Stimulated activated CD8-positive, alpha-beta memory T cell treated with anti-CD3 and anti-CD28 coated beads, Interleukin-2, amount 100 ng/mL, for 1 hour (primary cell): ENCODE measurements at regions not wholly inside any gene's neighbourhood (a gene's known extent, or its start where the extent isn't known, plus 50 kb on each side); places are given as distances from the start of the nearest gene placed in this dataset.
"Not testable (repeated sequence)": the region's sequence is repeated elsewhere in the genome, so short reads cannot be mapped to it uniquely, and the experiment has no call there.

Source experiments
- DNase-seq, 2 donors: peaks; one replicate each; pipeline ENCODE4 v3.0.0-alpha.2; 2020; ENCODE audit warnings: low read depth in 2 of 2

DNA sequence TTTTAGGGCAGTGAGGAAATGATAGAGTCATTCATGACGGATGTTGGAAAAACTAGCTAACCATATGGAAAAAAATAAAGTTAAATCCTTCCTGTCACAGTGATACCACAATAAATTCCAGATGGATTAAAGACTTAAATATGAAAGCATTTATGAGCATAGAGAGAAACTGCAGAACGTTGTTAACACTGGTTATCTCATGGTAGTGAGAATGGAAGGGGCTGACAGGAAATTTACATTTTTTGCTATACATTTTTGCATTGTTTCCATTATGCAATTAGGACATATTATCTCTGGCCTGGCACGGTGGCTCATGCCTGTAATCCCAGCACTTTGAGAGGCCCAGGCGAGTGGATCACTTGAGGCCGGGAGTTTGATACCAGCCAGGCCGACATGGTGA is 130.5 kb upstream of the VOPP1 start:
- DNase-seq = not testable (repeated sequence)

DNA sequence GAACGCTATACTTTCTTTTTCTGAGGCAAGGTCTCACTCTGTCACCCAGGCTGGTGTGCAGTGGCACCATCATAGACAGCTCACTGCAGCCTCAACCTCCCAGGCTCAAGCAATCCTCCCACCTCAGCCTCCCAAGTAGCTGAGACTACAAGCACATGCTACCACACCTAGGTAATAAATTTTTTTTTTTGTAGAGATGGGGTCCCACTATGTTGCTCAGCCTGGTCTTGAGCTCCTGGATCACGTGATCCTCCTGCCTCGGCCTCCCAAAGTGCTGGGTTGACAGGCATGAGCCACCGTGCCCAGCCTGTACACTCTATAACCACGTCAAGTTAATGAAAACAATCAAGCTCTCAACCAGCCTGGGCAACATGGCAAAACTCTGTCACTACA is 127.1 kb upstream of the VOPP1 start:
- not testable (repeated sequence) for DNase-seq

DNA sequence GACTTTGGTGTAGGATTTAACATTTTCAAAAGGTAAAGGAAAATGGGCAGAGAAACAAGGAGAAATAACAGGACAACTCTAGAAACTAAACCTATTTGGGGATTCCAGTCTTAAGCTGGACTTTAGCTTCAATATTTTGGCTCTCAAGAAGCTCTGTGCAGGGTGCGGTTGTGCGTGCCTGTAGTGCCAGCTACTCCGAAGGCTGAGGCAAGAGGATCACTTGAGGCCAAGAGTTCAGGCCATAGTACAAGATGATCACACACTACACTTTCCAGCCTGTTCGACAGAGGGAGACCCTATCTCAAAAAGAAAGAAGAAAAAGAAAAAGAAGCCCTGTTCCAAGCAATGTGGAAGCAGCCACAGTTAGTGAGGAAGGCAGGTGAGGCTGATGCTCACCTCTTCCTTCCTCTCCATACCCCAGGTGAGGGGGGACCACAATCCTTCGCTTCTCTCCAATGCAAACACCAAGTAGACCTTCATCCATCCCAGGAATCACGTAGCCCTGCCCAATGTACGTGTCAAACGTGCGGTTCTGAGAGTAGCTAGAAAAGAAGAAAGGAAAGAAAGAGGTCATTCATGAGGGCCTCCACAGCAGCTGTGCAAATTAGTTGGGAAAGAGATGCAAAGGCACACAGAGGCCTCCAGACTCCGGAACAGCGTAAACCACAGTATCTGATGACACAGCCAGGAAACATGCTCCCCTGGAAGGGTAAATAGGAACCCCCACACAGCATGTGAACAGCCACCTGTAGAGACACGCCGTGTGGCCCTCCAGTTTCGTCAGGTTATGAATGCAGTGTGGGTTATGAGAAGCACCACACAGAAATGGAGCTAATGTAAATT is 126.5 kb upstream of the VOPP1 start:
- not testable (repeated sequence) for DNase-seq

DNA sequence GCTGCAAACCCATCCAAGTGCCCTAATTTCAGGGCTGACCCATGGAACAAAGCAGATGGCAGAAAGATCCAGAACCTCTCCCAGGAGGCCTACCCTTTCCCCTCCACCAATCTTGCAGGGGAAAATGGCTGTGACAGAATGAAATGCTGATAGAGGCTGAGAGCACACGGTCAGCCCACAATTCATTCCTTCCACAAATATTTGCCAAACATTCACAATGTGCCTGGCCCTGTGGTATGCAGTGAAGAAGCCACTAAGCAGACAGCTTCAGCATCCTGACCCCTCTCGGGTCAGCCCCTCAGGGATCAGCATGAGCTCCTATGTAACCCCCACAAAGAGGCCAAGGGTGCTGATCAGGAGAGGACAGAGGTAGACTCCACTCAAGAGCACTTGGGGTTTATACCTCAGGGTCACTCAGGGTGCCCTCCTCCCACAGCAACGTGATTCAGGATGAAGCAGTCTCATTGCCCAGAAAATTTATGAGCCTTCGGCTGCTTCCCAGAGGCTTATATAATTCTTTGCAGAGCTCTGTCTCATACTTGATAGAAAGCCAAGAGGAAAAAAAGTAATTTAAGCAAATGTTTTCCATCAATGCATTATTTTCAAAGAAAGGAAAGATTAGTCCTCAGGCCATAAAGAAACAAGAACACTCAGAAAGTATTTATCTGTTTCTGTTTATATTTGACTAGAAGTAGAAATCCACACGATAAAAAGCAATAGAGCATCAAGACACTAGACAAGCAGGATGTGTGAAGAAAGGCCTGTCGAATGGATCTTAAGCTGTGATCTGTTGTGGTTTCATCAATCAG is 123.8 kb upstream of the VOPP1 start:
- not testable (repeated sequence) for DNase-seq

DNA sequence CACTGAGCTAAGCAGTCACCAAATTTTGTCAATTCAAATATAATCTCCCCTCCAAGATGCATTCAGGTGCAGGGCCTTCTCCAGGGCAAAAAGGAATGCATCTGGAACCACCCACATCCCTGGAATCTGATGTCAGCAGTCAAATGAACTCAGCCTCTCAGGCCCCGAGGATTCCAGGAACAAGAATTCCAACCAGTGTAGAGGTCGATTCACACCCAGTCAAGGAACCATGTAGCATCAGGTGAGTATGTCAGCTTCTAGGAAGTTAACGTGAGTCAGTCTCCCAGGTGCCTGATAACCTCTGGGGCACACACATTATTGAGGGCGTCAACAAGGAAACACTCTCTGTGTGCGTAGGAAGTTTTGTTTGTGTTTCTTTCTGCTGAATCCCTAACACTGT is 122.2 kb upstream of the VOPP1 start:
- DNase-seq = not testable (repeated sequence)

DNA sequence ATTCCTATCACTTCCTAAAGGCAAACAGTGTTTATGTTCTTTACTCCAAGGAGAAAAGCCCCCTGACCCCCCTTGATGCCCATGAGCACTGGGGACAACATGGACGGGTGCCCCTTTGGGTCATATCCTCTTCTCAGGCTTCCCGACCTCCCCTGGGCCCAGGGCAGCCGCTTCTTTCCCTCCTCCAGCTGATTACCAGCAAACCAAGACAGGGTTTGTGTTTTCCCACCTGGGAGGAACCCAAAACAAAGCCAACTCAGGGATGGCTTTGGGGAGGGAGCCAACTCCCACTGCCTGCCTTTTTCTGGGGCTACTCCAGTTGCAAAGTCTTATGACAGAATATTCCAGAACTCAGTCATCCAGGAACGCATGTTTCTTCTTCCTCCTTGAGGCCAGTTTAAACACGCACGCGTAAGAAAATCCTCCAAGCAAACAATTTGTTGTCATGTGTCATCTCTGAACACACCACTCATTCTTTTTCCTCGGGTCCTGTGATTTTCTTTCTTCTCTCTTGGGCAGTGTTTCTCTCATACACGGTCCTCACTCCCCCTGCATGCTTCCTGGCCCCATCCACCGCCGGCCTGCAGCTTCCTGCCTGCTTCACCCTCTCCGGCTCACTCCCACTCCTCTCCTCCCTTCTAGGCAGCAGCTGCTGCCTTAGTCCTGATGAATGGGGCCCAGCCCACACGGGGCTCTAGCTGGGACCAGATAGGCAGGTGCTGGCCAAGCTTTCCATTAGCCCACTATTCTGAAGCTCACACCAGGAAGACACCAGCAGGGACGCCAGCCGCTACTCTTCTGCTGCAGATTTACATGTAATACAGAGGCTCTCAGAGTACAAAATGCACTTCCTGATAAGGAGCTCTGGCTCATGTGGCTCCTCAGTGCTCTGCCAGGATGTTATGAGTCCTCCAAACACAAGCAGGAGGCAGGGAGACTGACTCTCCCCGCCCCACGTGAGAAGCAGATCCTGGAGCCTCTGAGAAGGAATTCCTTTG is 116.7 kb upstream of the VOPP1 start:
- DNase-seq = not testable (repeated sequence)

DNA sequence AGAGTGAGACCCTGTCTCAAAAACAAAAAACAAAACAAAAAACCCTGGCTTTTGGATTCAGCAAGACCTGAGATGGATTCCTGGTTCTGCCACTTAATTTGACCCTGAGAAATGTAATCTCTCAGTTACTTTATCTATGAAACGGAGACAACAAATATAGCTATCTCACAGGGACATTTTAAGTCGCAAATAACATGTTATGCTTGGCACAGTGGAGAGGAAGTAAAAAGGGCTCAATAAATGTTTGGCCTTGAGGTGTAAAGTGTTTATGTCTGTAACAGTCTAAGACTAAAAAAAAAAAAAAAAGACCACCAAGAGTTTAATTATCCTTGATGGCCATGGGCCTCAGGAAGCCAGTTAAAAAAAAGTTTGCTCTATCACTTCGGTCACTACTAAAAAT is 116.0 kb upstream of the VOPP1 start:
- DNase-seq = not testable (repeated sequence)

DNA sequence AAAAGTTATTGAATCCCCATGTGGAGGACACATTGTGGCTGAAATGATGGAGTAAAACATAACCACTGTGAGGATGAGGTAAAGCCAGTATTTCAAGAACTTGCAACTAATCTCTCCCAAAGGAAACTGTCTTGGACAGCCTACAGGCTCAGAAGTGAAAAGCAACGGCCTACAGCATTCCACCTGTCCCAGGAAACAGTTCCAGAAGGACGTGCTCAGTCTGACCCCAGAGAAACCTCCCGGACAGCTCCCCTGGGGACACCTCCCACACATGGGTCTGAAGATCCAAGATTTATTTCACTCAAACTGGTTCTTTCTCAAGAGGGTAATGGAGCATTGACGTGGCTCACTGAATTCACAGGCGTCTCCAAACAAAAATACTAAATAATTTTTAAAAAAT is 115.0 kb upstream of the VOPP1 start:
- DNase-seq = not testable (repeated sequence)

DNA sequence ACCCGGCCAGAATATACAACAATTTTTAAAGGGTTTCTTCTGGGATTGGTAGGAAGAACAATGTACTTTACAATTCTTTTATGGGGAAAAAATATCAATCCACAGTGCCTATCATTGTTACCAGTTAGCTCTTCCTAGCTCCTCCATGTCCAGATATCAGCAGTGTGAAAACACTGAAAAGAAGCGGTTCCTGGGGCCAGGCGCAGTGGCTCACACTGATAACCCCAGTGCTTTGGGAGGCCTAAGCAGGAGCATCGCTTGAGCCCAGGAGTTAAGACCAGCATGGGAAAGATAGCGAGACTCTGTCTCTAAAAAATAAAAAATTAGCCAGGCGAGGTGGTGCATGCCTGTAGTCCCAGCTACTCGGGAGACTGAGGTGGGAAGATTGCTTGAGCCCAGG is 114.5 kb upstream of the VOPP1 start:
- DNase-seq = not testable (repeated sequence)

DNA sequence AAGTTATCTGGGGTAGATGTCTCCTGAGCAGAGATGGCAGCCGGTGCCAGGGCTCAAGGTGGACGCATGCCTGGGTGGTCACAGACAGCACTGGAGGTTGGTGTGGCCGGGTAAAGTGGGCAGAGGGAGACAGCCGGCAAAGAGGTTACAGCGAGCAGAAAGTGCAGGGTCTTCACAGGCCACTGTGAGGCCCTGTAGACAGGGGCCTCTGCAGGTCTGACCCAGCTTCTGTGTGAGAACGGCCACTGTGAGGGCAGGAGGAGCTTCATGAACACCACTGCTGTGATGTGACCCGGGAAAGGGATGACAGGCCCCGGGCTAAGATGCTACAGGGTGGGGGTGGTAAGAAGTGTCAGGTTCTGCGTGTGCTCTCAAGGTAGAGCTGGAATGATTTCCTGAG is 111.2 kb upstream of the VOPP1 start:
- not testable (repeated sequence) for DNase-seq

DNA sequence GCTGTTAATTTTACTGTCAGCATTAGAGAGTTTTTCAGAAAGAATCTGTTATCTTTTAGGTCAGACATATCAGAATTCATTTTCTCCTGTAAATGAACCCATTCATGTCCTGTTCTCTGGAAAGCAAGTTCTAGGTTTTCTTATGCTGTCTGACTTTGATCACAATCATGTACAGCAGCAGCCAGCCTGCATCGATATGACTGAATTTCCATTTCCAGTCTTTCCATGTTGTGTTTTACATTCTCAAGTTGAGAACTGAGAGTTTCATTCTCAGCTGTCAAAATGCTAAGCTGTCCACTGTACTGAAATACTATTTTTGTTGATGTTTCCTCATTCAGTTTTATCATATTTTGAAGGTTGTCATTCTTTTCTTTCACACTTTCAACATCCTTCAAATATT is 103.3 kb upstream of the VOPP1 start:
- not testable (repeated sequence) for DNase-seq

DNA sequence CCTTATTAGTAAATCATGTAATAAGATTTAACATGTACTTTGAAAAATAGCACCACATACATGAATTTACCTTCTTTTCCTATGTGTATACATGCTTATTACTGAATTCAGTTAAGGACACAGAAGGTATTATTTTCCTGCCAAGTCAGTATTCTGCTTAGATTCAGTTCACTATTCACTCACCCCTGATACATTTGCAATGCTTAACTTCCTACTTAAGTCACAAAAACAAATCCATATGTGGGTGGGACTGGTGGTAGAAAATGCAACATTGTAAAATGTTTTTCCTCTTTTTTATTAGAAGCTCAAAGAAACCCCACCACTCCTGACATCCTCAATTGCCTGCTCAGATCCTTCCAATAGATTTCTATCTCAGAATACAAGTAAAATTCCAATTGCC is 101.2 kb upstream of the VOPP1 start:
- DNase-seq = not testable (repeated sequence)

DNA sequence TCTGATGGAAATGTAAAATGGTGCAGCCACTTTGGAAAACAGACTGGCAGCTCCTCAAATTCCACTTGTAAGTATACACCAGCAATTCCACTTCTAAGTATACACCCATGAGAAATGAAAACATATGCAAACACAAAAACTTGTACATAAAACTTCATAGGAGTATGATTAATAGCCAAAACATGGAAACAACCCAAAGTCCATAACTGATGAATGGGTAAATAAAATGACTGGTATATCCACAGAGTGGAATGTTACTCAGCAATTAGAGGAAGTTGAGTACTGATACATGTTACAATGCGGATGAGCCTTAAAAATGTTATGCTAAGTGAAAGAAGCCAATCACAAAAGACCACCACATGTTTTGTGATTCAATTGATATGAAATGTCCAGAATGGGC is 99.8 kb upstream of the VOPP1 start:
- not testable (repeated sequence) for DNase-seq

DNA sequence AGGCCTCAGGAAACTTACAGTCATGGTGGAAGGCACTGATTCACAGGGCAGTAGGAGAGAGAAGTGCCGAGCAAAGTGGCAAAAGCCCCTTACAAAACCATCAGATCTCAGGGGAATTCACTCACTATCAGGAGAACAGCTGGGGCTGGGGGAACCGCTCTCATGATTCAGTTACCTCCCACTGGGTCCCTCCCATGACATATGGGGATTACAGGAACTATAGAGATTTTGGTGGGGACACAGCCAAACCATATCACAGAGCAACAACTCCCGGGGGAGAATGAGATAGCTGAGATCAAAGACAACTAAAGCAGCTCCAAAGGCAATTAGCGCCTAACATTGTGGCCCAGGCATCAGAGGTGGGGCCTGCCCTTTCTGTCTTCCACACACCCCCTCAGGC is 85.4 kb upstream of the VOPP1 start:
- no peak for DNase-seq

DNA sequence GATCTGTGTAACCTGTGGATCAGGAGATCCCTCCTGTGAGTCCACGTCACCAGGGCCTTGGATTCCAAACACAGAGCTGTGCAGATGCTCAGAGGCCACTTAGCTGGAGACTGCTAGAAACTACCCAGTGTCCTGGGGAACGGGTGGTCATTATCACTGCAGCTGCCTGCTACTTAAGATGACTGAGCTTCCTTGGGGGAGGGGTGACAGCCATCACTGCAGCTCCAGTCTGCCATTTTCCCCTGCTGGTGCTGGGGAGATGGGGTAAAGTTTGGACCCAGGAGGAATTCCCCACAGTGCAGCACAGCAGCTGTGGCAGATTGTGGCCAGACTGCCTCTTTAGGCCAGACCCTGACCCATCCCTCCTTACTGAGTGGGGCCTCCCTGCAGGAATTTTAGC is 78.8 kb upstream of the VOPP1 start:
- DNase-seq = no peak

DNA sequence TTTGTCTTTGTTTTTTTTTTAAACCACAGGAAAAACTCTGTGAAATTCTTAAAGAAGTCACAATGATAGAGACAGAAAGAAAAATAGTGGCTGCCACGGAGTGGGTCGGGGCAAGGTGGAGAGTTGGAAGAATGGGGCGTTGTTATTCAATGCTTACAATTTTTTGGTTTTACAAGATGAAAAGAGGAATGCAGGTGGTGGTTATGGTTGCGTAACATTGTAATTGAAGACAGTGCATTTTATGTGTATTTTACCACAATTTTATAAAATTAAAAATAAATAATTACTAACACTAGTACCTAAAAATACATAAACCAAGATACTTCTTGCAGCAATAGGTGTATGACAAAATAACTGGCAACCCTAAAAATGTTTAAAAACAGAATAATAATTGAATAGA is 76.9 kb upstream of the VOPP1 start:
- DNase-seq = no peak

DNA sequence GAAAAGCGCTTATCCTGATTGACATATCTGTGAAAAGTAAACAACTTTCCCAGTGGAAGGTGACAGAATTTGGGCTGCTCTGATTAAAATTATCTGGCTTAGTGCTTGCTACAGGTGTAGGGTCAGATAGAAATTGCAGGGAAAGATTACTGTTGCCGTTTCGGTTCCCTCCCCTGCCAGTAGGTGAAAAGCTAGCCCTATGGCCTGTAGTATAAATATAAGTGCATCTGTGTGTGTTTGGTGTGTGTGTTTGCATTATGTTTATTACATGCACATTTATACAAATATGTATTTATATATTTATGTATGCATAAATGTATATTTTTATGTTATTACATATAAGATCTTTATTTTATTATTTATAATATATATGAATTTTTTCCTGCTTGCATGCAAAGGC is 72.3 kb upstream of the VOPP1 start:
- no peak for DNase-seq

DNA sequence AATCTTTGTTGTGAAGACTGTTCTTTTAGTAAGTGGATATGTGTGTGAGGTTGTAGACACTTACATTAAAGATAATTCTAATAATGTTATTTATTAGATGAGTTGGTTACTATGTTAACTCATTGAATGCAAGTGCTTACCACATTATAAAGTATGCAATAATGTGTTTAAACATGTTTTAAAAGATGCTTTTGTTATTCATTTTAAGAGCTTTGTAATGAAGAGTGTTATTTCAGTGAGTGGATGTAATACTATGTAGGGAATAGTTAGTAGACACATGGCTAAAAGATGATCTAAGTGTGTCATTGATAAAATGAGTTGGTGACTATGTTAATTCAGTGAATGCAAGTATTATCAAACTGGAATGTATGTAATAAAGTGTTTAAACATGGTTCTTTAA is 70.0 kb upstream of the VOPP1 start:
- DNase-seq = no peak

DNA sequence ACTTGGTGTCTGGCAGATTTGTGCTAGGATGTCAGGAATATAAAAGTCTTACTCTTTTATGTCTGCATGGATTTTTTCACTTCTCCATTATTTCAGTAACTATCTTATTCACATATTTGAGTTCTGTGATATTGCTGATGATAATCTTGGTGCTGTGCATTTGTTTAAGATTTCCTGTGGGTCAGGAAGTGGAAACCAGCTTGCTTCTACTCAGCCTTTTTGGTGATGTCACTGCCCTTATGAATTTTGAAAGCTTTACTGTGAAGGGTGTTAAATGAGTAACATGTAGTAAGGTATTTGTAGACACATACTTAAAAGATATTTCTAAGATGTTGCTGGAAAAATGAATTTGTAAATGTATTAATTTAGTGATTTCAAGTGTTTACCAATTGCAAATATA is 69.5 kb upstream of the VOPP1 start:
- DNase-seq = no peak

DNA sequence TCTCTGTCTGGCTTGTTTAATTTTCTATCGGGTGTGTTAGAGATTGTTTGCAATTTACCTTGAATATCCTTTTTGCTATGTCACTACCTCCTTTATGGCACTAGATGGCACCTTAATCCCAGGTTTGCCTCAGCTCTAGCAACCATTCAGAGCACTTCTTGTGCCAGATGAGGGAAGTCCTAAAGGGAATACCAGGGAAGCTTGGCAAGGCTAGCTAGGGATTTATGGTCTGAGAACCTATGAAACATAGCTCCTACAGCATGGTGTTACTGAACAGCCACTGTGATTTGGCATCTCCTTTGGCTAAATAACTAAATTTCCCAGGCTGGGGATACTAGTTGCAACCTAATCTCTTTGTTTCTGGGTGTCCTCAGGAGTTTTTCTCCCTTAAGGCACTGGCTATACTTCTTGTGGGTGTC is 69.0 kb upstream of the VOPP1 start:
- DNase-seq = peak in 1 of 2 donors; percentile 9

DNA sequence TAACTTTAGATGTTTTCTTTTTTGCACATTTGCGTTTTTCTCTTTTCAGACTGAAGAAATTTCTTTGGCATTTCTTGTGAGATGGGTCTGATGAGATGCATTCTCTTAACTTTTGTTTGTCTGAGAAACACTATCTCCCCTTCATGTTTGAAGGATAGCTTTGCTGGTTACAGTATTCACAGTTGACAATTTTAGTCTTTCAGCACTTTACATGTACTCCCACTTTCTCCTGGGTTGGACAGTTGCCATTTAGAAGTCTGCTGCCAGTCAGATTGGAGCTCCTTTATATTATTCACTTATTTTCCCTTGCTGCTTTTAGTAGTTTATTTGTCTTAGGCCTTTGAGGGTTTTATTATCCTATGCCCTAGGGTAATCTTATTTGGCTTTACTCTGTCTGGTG is 67.3 kb upstream of the VOPP1 start:
- DNase-seq = no peak
